H9 (cell line): ENCODE measurements at regions not wholly inside any gene's neighbourhood (a gene's known extent, or its start where the extent isn't known, plus 50 kb on each side); places are given as distances from the start of the nearest gene placed in this dataset.

ENCODE experiments used
- DNase-seq: peaks from one replicate; pipeline ENCODE4 v3.0.0-alpha.2; 2017
- H2AFZ ChIP-seq: one replicate; pipeline ENCODE4 v1.6.1; 2013; ENCODE audit warnings: mild to moderate bottlenecking, low read length, control low read depth, moderate library complexity
- H2AK5ac ChIP-seq: 2 replicates; pipeline ENCODE4 v1.6.1; 2013; ENCODE audit warnings: low read length, control low read depth, mixed read lengths; ENCODE audit not compliant: insufficient read length
- H2BK120ac ChIP-seq: one replicate; pipeline ENCODE4 v1.6.1; 2013; ENCODE audit warnings: low read depth, mild to moderate bottlenecking, low read length, control low read depth, inconsistent platforms; ENCODE audit not compliant: poor library complexity, severe bottlenecking
- H2BK12ac ChIP-seq: 2 replicates; pipeline ENCODE4 v1.6.1; 2013; ENCODE audit warnings: low read length, control low read depth, mixed read lengths, low read depth; ENCODE audit not compliant: insufficient read length
- H2BK15ac ChIP-seq: 2 replicates; pipeline ENCODE4 v1.6.1; 2013; ENCODE audit warnings: low read depth, low read length, control low read depth
- H2BK20ac ChIP-seq: one replicate; pipeline ENCODE4 v1.6.1; 2013; ENCODE audit warnings: low read depth, mild to moderate bottlenecking, low read length, control low read depth, inconsistent platforms; ENCODE audit not compliant: poor library complexity, severe bottlenecking
- H2BK5ac ChIP-seq: 2 replicates; pipeline ENCODE4 v1.6.1; 2013; ENCODE audit warnings: low read length, control low read depth, mixed read lengths; ENCODE audit not compliant: insufficient read length
- H3K14ac ChIP-seq: 2 replicates; pipeline ENCODE4 v1.6.1; 2013; ENCODE audit warnings: low read length, control low read depth; ENCODE audit not compliant: insufficient read depth
- H3K18ac ChIP-seq: 2 replicates; pipeline ENCODE4 v1.6.1; 2013; ENCODE audit warnings: low read depth, mild to moderate bottlenecking, mixed read lengths, low read length, control low read depth; ENCODE audit not compliant: insufficient read length
- H3K23ac ChIP-seq: 2 replicates; pipeline ENCODE4 v1.6.1; 2013; ENCODE audit warnings: low read length, control low read depth, mixed read lengths, low read depth; ENCODE audit not compliant: insufficient read length
- H3K23me2 ChIP-seq: 2 replicates; pipeline ENCODE4 v1.6.1; 2013; ENCODE audit warnings: low read depth, mild to moderate bottlenecking, mixed read lengths, low read length, control low read depth; ENCODE audit not compliant: insufficient read length, poor library complexity, severe bottlenecking
- H3K27ac ChIP-seq: 2 replicates; pipeline ENCODE4 v1.5.1; 2013; ENCODE audit warnings: low read length, control low read depth, mixed read lengths, low read depth; ENCODE audit not compliant: insufficient read length
- H3K27me3 ChIP-seq: 2 replicates; pipeline ENCODE4 v1.6.1; 2013; ENCODE audit warnings: low read length, control low read depth, inconsistent platforms; ENCODE audit not compliant: insufficient read depth
- H3K4ac ChIP-seq: 2 replicates; pipeline ENCODE4 v1.6.1; 2013; ENCODE audit warnings: low read depth, mild to moderate bottlenecking, control low read depth, inconsistent platforms, low read length, moderate library complexity
- H3K4me1 ChIP-seq: 2 replicates; pipeline ENCODE4 v1.6.1; 2013; ENCODE audit warnings: low read length, control low read depth, inconsistent platforms; ENCODE audit not compliant: insufficient read depth
- H3K4me2 ChIP-seq: 2 replicates; pipeline ENCODE4 v1.6.1; 2013; ENCODE audit warnings: low read length, control low read depth, mixed read lengths; ENCODE audit not compliant: insufficient read length, insufficient read depth
- H3K56ac ChIP-seq: 2 replicates; pipeline ENCODE4 v1.6.1; 2013; ENCODE audit warnings: low read depth, mild to moderate bottlenecking, mixed read lengths, low read length, control low read depth; ENCODE audit not compliant: insufficient read length
- H3K79me1 ChIP-seq: 2 replicates; pipeline ENCODE4 v1.6.1; 2013; ENCODE audit warnings: low read depth, mild to moderate bottlenecking, moderate library complexity, low read length, control low read depth, inconsistent platforms; ENCODE audit not compliant: insufficient read depth, poor library complexity, severe bottlenecking
- H3K79me2 ChIP-seq: 2 replicates; pipeline ENCODE4 v1.6.1; 2013; ENCODE audit warnings: low read length, control low read depth, inconsistent platforms; ENCODE audit not compliant: insufficient read depth
- H3K9ac ChIP-seq: 2 replicates; pipeline ENCODE4 v1.6.1; 2013; ENCODE audit warnings: low read length, control low read depth, mixed read lengths; ENCODE audit not compliant: insufficient read length; ENCODE audit errors: extremely low read depth
- H3K9me3 ChIP-seq: one replicate; pipeline ENCODE4 v1.6.1; 2013; ENCODE audit warnings: low read depth, low read length, inconsistent platforms; ENCODE audit not compliant: control insufficient read depth
- H3T11ph ChIP-seq: one replicate; pipeline ENCODE4 v1.6.1; 2013; ENCODE audit warnings: mild to moderate bottlenecking, low read length, control low read depth, inconsistent platforms
- H4K20me1 ChIP-seq: one replicate; pipeline ENCODE4 v1.6.1; 2013; ENCODE audit not compliant: control insufficient read depth, insufficient read length, insufficient read depth
- H4K5ac ChIP-seq: 2 replicates; pipeline ENCODE4 v1.6.1; 2013; ENCODE audit warnings: low read depth, mild to moderate bottlenecking, mixed read lengths, low read length, control low read depth; ENCODE audit not compliant: insufficient read length
- H4K8ac ChIP-seq: replicated peaks from 2 replicates; pipeline ENCODE4 v1.6.1; 2013; ENCODE audit warnings: low read length, control low read depth, mixed read lengths, low read depth; ENCODE audit not compliant: insufficient read length
- H4K91ac ChIP-seq: 2 replicates; pipeline ENCODE4 v1.6.1; 2013; ENCODE audit warnings: low read depth, mild to moderate bottlenecking, moderate library complexity, mixed read lengths, low read length, control low read depth; ENCODE audit not compliant: insufficient read length
- H3K27ac Mint-ChIP-seq, 3 experiments: 2 replicates in 2 of 3; 3 replicates in 1 of 3; pipeline ENCODE4 v1.8.0; 2020 to 2021; ENCODE audit warnings: mixed read lengths in 3 of 3, mild to moderate bottlenecking in 1 of 3, moderate library complexity in 1 of 3
- H3K27me3 Mint-ChIP-seq: 2 replicates; pipeline ENCODE4 v1.8.0; 2021; ENCODE audit warnings: low read depth, mild to moderate bottlenecking, moderate library complexity, mixed read lengths
- H3K36me3 Mint-ChIP-seq, 3 experiments: 2 replicates in 2 of 3; 3 replicates in 1 of 3; pipeline ENCODE4 v1.8.0; 2020 to 2021; ENCODE audit warnings: low read depth in 3 of 3, mixed read lengths in 3 of 3; ENCODE audit not compliant: insufficient read depth in 1 of 3
- H3K4me1 Mint-ChIP-seq, 2 experiments: 2 replicates each; pipeline ENCODE4 v1.8.0; 2020; ENCODE audit warnings: mixed read lengths in 2 of 2
- H3K4me3 Mint-ChIP-seq, 2 experiments: 2 replicates in 1 of 2; 3 replicates in 1 of 2; pipeline ENCODE4 v1.8.0; 2020 to 2021; ENCODE audit warnings: mild to moderate bottlenecking in 2 of 2, mixed read lengths in 2 of 2, moderate library complexity in 1 of 2
- H3K9me3 Mint-ChIP-seq, 2 experiments: 2 replicates in 1 of 2; 3 replicates in 1 of 2; pipeline ENCODE4 v1.8.0; 2020; ENCODE audit warnings: mild to moderate bottlenecking in 2 of 2, mixed read lengths in 2 of 2, moderate library complexity in 1 of 2
- CTCF ChIP-seq: fragments of 200-600 bp; sonication (generic); conservative IDR thresholded peaks from 3 replicates; pipeline ENCODE4 v1.8.0; 2021; ENCODE audit warnings: antibody characterized with exemption, mild to moderate bottlenecking
- WGBS: extraction: QIAGEN DNeasy Blood & Tissue Kit; methylation state at CpG from one replicate; pipeline ENCODE4 v1.1.7; 2013; ENCODE audit warnings: missing lambda C conversion rate, low lambda C conversion rate, mixed read lengths; ENCODE audit not compliant: insufficient read length; ENCODE audit errors: extremely low coverage; 5-methylcytosine and 5-hydroxymethylcytosine counted together

GRCh38 chr15:39195961-39196486 is 384.9 kb upstream of the THBS1 start:
- Mint-ChIP-seq H3K27me3 (peaks cover 5% of the 10 kb centered on the region), H3K27ac (no peak overlapping the region), H3K4me3 (no peak overlapping the region), H3K36me3 (no peaks in the 10 kb centered on the region), H3K9me3 (no peaks in the 10 kb centered on the region), H3K4me1 (peaks cover 15 to 19% of the 10 kb centered on the region in 2 experiments; a peak in 3 of 4 replicates)
- Histone ChIP-seq H3K4me2 (no peak overlapping the region), H2BK12ac (no peak overlapping the region), H3T11ph (no peak overlapping the region), H3K14ac (no peak overlapping the region), H3K23ac (no peak overlapping the region), H4K91ac (no peak overlapping the region), H3K9me3 (no peaks in the 10 kb centered on the region), H3K27ac (no peak overlapping the region), H2AFZ (no peak overlapping the region), H2BK120ac (no peak overlapping the region), H4K5ac (no peak overlapping the region), H3K27me3 (no peaks in the 10 kb centered on the region), H3K23me2 (no peaks in the 10 kb centered on the region), H2AK5ac (no peak overlapping the region), H3K79me2 (no peaks in the 10 kb centered on the region), H4K8ac (no peak overlapping the region), H3K4me1 (peaks cover 3% of the 10 kb centered on the region; the same call in 1 of the 2 replicates), H2BK20ac (no peak overlapping the region), H3K56ac (no peak overlapping the region), H2BK15ac (no peak overlapping the region), H3K4ac (no peak overlapping the region), H3K18ac (no peak overlapping the region), H3K9ac (no peak overlapping the region), H4K20me1 (no peaks in the 10 kb centered on the region), H3K79me1 (no peaks in the 10 kb centered on the region), H2BK5ac (no peak overlapping the region)
- DNase-seq = no peak
- WGBS = no CpG with 5 or more reads among the region's 3 CpGs
- no peak for TF ChIP-seq CTCF
